Parathyroid adenoma (tissue), 2 donors: ENCODE measurements at regions not wholly inside any gene's neighbourhood (a gene's known extent, or its start where the extent isn't known, plus 50 kb on each side); places are given as distances from the start of the nearest gene placed in this dataset.

ENCODE experiments used
- H2AFZ ChIP-seq: fragments of 300-600 bp; sonication (generic); one replicate; pipeline ENCODE4 v1.7.0; 2017; ENCODE audit warnings: antibody characterized with exemption, mild to moderate bottlenecking
- H3K27ac ChIP-seq: fragments of 300-600 bp; sonication (generic); one replicate; pipeline ENCODE4 v1.7.0; 2017
- H3K27me3 ChIP-seq: fragments of 300-600 bp; sonication (generic); one replicate; pipeline ENCODE4 v1.7.0; 2017; ENCODE audit warnings: low read length; ENCODE audit not compliant: control insufficient read depth, insufficient read depth
- H3K36me3 ChIP-seq: fragments of 300-600 bp; sonication (generic); one replicate; pipeline ENCODE4 v1.7.0; 2017; ENCODE audit warnings: low read length; ENCODE audit not compliant: control insufficient read depth, insufficient read depth
- H3K4me1 ChIP-seq: fragments of 300-600 bp; sonication (generic); one replicate; pipeline ENCODE4 v1.7.0; 2017; ENCODE audit warnings: control low read depth
- H3K4me2 ChIP-seq: fragments of 300-600 bp; sonication (generic); one replicate; pipeline ENCODE4 v1.7.0; 2017; ENCODE audit warnings: low read length
- H3K4me3 ChIP-seq: fragments of 300-600 bp; sonication (generic); one replicate; pipeline ENCODE4 v1.7.0; 2017; ENCODE audit warnings: low read depth, low read length
- H3K79me2 ChIP-seq: fragments of 300-600 bp; sonication (generic); one replicate; pipeline ENCODE4 v1.7.0; 2017; ENCODE audit warnings: control low read depth
- H3K9ac ChIP-seq: fragments of 300-600 bp; sonication (generic); one replicate; pipeline ENCODE4 v1.7.0; 2017; ENCODE audit warnings: mild to moderate bottlenecking
- H3K9me3 ChIP-seq: fragments of 300-600 bp; sonication (generic); one replicate; pipeline ENCODE4 v1.7.0; 2017; ENCODE audit warnings: low read length; ENCODE audit not compliant: control insufficient read depth
- CTCF ChIP-seq: fragments of 300-600 bp; sonication (generic); IDR thresholded peaks from one replicate; pipeline ENCODE4 v1.7.0; 2017; ENCODE audit warnings: antibody characterized with exemption, mild to moderate bottlenecking
- donor health status: primary hyperparathyroidism.

GRCh38 chr7:138205614-138206150 is 129.4 kb downstream of the AKR1D1 start:
- no peak for TF ChIP-seq CTCF
- Histone ChIP-seq H3K4me3 (no peak overlapping the region), H3K9ac (no peak overlapping the region), H2AFZ (no peak overlapping the region), H3K4me1 (no peaks in the 10 kb centered on the region), H3K27ac (no peak overlapping the region), H3K36me3 (no peaks in the 10 kb centered on the region), H3K79me2 (no peaks in the 10 kb centered on the region), H3K9me3 (no peaks in the 10 kb centered on the region), H3K4me2 (no peak overlapping the region), H3K27me3 (no peaks in the 10 kb centered on the region)

GRCh38 chr7:138207555-138207971 is 131.3 kb downstream of the AKR1D1 start:
- Histone ChIP-seq H3K27me3 (no peaks in the 10 kb centered on the region), H3K36me3 (no peaks in the 10 kb centered on the region), H2AFZ (no peak overlapping the region), H3K9ac (no peak overlapping the region), H3K9me3 (no peaks in the 10 kb centered on the region), H3K4me1 (no peaks in the 10 kb centered on the region), H3K79me2 (no peaks in the 10 kb centered on the region), H3K27ac (no peak overlapping the region), H3K4me2 (no peak overlapping the region), H3K4me3 (no peak overlapping the region)
- no peak for TF ChIP-seq CTCF

- H3K4me3 ChIP-seq, result no peak overlapping the region
- H3K79me2 ChIP-seq, result no peaks in the 10 kb centered on the region
- H2AFZ ChIP-seq, result no peak overlapping the region
- H3K27me3 ChIP-seq, result no peaks in the 10 kb centered on the region
- H3K36me3 ChIP-seq, result no peaks in the 10 kb centered on the region
- no peak overlapping the region for H3K9ac ChIP-seq
- no peak overlapping the region for H3K4me2 ChIP-seq
- no peaks in the 10 kb centered on the region for H3K4me1 ChIP-seq
- H3K27ac ChIP-seq, result no peak overlapping the region
- no peaks in the 10 kb centered on the region for H3K9me3 ChIP-seq
- no peak for TF ChIP-seq CTCF
These were observed 131.9 kb downstream of the AKR1D1 start for GRCh38 chr7:138208142-138208570.

GRCh38 chr7:138208864-138209263 is 132.6 kb downstream of the AKR1D1 start:
- Histone ChIP-seq H3K4me1 (no peaks in the 10 kb centered on the region), H3K27ac (no peak overlapping the region), H2AFZ (no peak overlapping the region), H3K79me2 (no peaks in the 10 kb centered on the region), H3K36me3 (no peaks in the 10 kb centered on the region), H3K4me2 (no peak overlapping the region), H3K9me3 (no peaks in the 10 kb centered on the region), H3K4me3 (no peak overlapping the region), H3K9ac (no peak overlapping the region), H3K27me3 (no peaks in the 10 kb centered on the region)
- no peak for TF ChIP-seq CTCF

GRCh38 chr7:138212314-138212713 is 136.1 kb downstream of the AKR1D1 start:
- Histone ChIP-seq H3K27ac (no peak overlapping the region), H2AFZ (no peak overlapping the region), H3K4me2 (no peak overlapping the region), H3K27me3 (no peaks in the 10 kb centered on the region), H3K4me1 (no peaks in the 10 kb centered on the region), H3K36me3 (no peaks in the 10 kb centered on the region), H3K4me3 (no peak overlapping the region), H3K9ac (no peak overlapping the region), H3K9me3 (no peaks in the 10 kb centered on the region), H3K79me2 (no peaks in the 10 kb centered on the region)
- TF ChIP-seq CTCF, result no peak
